22Rv1 (cell line): ENCODE measurements at regions not wholly inside any gene's neighbourhood (a gene's known extent, or its start where the extent isn't known, plus 50 kb on each side); places are given as distances from the start of the nearest gene placed in this dataset.

Experiments used
- CTCF ChIP-seq: fragments of 450-650 bp; IDR thresholded peaks from 2 replicates; pipeline ENCODE4 v1.5.1; 2017; ENCODE audit warnings: mild to moderate bottlenecking
- ZFX ChIP-seq: fragments of 450-650 bp; IDR thresholded peaks from 2 replicates; pipeline ENCODE4 v1.6.1; 2017; ENCODE audit warnings: antibody characterized with exemption, borderline replicate concordance

GRCh38 chr20:40786336-40786735, 97.3 kb upstream of the MAFB start:
- no peak for TF ChIP-seq CTCF
- no peak for TF ChIP-seq ZFX
